ENCODE measurements at regions not wholly inside any gene's neighbourhood (a gene's known extent, or its start where the extent isn't known, plus 50 kb on each side); places are given as distances from the start of the nearest gene placed in this dataset.

GRCh38 chr3:187544326-187544725, 125.9 kb downstream of the SST start:
- ATAC-seq (ENCODE audit: insufficient read depth, low read depth): no peak
- H3K9ac ChIP-seq (ENCODE audit: low read depth, low read length): no peak overlapping the region
- H2AFZ ChIP-seq (ENCODE audit: low read depth, low read length): no peak overlapping the region
- H4K20me1 ChIP-seq (ENCODE audit: insufficient read depth, low read length): no peaks in the 10 kb centered on the region
- H3K9me3 ChIP-seq (ENCODE audit: insufficient read depth, low read length, severe bottlenecking): no peaks in the 10 kb centered on the region
- no peak overlapping the region for H3K4me2 ChIP-seq (ENCODE audit: insufficient read depth, low read length)
- no peaks in the 10 kb centered on the region for H3K79me2 ChIP-seq (ENCODE audit: insufficient read depth, low read length)
- TF ChIP-seq EZH2 (IDR thresholded peaks at IDR 0.05; ENCODE audit: borderline replicate concordance, low read depth, low read length, severe bottlenecking): no peak
- TF ChIP-seq, protein P1, sequence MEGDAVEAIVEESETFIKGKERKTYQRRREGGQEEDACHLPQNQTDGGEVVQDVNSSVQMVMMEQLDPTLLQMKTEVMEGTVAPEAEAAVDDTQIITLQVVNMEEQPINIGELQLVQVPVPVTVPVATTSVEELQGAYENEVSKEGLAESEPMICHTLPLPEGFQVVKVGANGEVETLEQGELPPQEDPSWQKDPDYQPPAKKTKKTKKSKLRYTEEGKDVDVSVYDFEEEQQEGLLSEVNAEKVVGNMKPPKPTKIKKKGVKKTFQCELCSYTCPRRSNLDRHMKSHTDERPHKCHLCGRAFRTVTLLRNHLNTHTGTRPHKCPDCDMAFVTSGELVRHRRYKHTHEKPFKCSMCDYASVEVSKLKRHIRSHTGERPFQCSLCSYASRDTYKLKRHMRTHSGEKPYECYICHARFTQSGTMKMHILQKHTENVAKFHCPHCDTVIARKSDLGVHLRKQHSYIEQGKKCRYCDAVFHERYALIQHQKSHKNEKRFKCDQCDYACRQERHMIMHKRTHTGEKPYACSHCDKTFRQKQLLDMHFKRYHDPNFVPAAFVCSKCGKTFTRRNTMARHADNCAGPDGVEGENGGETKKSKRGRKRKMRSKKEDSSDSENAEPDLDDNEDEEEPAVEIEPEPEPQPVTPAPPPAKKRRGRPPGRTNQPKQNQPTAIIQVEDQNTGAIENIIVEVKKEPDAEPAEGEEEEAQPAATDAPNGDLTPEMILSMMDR (IDR thresholded peaks at IDR 0.05; ENCODE audit: borderline replicate concordance, extremely low read depth, low read length, poor library complexity, severe bottlenecking): no peak
- H3K27me3 ChIP-seq (ENCODE audit: insufficient read depth, low read length, poor library complexity): no peaks in the 10 kb centered on the region
- DNase-seq: no peak
- H3K36me3 ChIP-seq (ENCODE audit: insufficient read depth, low read length): no peaks in the 10 kb centered on the region
- no peak overlapping the region for H3K4me3 ChIP-seq (ENCODE audit: low read depth in 1 of 2, low read length in 2 of 2)
- H3K4me1 ChIP-seq (ENCODE audit: insufficient read depth, low read length): no peaks in the 10 kb centered on the region
- H3K27ac ChIP-seq (ENCODE audit: low read length): no peak overlapping the region

GRCh38 chr3:187540847-187541246, 129.3 kb downstream of the SST start:
- H3K4me1 ChIP-seq (ENCODE audit: insufficient read depth, low read length): no peaks in the 10 kb centered on the region
- ATAC-seq (ENCODE audit: insufficient read depth, low read depth) (no peak), DNase-seq (no peak)
- no peaks in the 10 kb centered on the region for H3K9me3 ChIP-seq (ENCODE audit: insufficient read depth, low read length, severe bottlenecking)
- H3K36me3 ChIP-seq (ENCODE audit: insufficient read depth, low read length): no peaks in the 10 kb centered on the region
- no peaks in the 10 kb centered on the region for H4K20me1 ChIP-seq (ENCODE audit: insufficient read depth, low read length)
- no peak overlapping the region for H3K9ac ChIP-seq (ENCODE audit: low read depth, low read length)
- no peak overlapping the region for H3K27ac ChIP-seq (ENCODE audit: low read length)
- H3K27me3 ChIP-seq (ENCODE audit: insufficient read depth, low read length, poor library complexity): peaks cover 5% of the 10 kb centered on the region
- H3K79me2 ChIP-seq (ENCODE audit: insufficient read depth, low read length): no peaks in the 10 kb centered on the region
- H3K4me2 ChIP-seq (ENCODE audit: insufficient read depth, low read length): no peak overlapping the region
- H3K4me3 ChIP-seq (ENCODE audit: low read depth in 1 of 2, low read length in 2 of 2): no peak overlapping the region
- H2AFZ ChIP-seq (ENCODE audit: low read depth, low read length): no peak overlapping the region
- TF ChIP-seq EZH2 (IDR thresholded peaks at IDR 0.05; ENCODE audit: borderline replicate concordance, low read depth, low read length, severe bottlenecking): no peak
- TF ChIP-seq, protein P1 (IDR thresholded peaks at IDR 0.05; ENCODE audit: borderline replicate concordance, extremely low read depth, low read length, poor library complexity, severe bottlenecking): no peak

GRCh38 chr3:187536185-187536584, 134.0 kb downstream of the SST start:
- no peak for TF ChIP-seq EZH2 (IDR thresholded peaks at IDR 0.05; ENCODE audit: borderline replicate concordance, low read depth, low read length, severe bottlenecking)
- TF ChIP-seq, protein P1 (IDR thresholded peaks at IDR 0.05; ENCODE audit: borderline replicate concordance, extremely low read depth, low read length, poor library complexity, severe bottlenecking): no peak
- H3K4me2 ChIP-seq (ENCODE audit: insufficient read depth, low read length): no peak overlapping the region
- no peak for DNase-seq

GRCh38 chr3:187533797-187534196, 136.4 kb downstream of the SST start:
- no peak for TF ChIP-seq EZH2 (IDR thresholded peaks at IDR 0.05; ENCODE audit: borderline replicate concordance, low read depth, low read length, severe bottlenecking)
- TF ChIP-seq, protein P1 (IDR thresholded peaks at IDR 0.05; ENCODE audit: borderline replicate concordance, extremely low read depth, low read length, poor library complexity, severe bottlenecking): no peak

More at GRCh38 chr3:187536185-187536584, 134.0 kb downstream of the SST start:
- peaks cover 12% of the 10 kb centered on the region for H3K27me3 ChIP-seq (ENCODE audit: insufficient read depth, low read length, poor library complexity)
- H3K4me1 ChIP-seq (ENCODE audit: insufficient read depth, low read length): no peaks in the 10 kb centered on the region
- H3K4me3 ChIP-seq (ENCODE audit: low read depth in 1 of 2, low read length in 2 of 2): no peak overlapping the region
- no peaks in the 10 kb centered on the region for H3K36me3 ChIP-seq (ENCODE audit: insufficient read depth, low read length)
- H3K9me3 ChIP-seq (ENCODE audit: insufficient read depth, low read length, severe bottlenecking): no peaks in the 10 kb centered on the region
- no peak overlapping the region for H2AFZ ChIP-seq (ENCODE audit: low read depth, low read length)
- H3K27ac ChIP-seq (ENCODE audit: low read length): no peak overlapping the region
- H3K79me2 ChIP-seq (ENCODE audit: insufficient read depth, low read length): no peaks in the 10 kb centered on the region
- H4K20me1 ChIP-seq (ENCODE audit: insufficient read depth, low read length): no peaks in the 10 kb centered on the region
- H3K9ac ChIP-seq (ENCODE audit: low read depth, low read length): no peak overlapping the region
- ATAC-seq (ENCODE audit: insufficient read depth, low read depth): no peak

More at GRCh38 chr3:187533797-187534196, 136.4 kb downstream of the SST start:
- H4K20me1 ChIP-seq (ENCODE audit: insufficient read depth, low read length): no peaks in the 10 kb centered on the region
- ATAC-seq (ENCODE audit: insufficient read depth, low read depth): no peak
- peaks cover 12% of the 10 kb centered on the region for H3K27me3 ChIP-seq (ENCODE audit: insufficient read depth, low read length, poor library complexity)
- DNase-seq: no peak
- H3K4me1 ChIP-seq (ENCODE audit: insufficient read depth, low read length): no peaks in the 10 kb centered on the region
- no peaks in the 10 kb centered on the region for H3K36me3 ChIP-seq (ENCODE audit: insufficient read depth, low read length)
- H3K27ac ChIP-seq (ENCODE audit: low read length): no peak overlapping the region
- H3K4me2 ChIP-seq (ENCODE audit: insufficient read depth, low read length): no peak overlapping the region
- H3K4me3 ChIP-seq (ENCODE audit: low read depth in 1 of 2, low read length in 2 of 2): no peak overlapping the region
- H3K9ac ChIP-seq (ENCODE audit: low read depth, low read length): no peak overlapping the region
- no peaks in the 10 kb centered on the region for H3K79me2 ChIP-seq (ENCODE audit: insufficient read depth, low read length)
- no peaks in the 10 kb centered on the region for H3K9me3 ChIP-seq (ENCODE audit: insufficient read depth, low read length, severe bottlenecking)
- H2AFZ ChIP-seq (ENCODE audit: low read depth, low read length): no peak overlapping the region

Data from DND-41 (cell line).